PC-9 (cell line): ENCODE measurements at regions not wholly inside any gene's neighbourhood (a gene's known extent, or its start where the extent isn't known, plus 50 kb on each side); places are given as distances from the start of the nearest gene placed in this dataset.
A peak's percentile ranks its signal among the peaks of the same experiment; 100 is the strongest.

Experiments used
- BruUV-seq: library from RNA; stranded (reverse); fragments of 400-500 nt; replicated peaks from 2 replicates; lab custom pipeline; 2021; lab: Mats Ljungman, UMichigan
- CTCF ChIA-PET: fragments of 300-600 bp; sonication (Branson Sonifier 250); formaldehyde crosslinking; loops from one replicate; lab custom pipeline; 2022; ENCODE audit warnings: antibody characterized with exemption; lab: Charles Lee
- POLR2A ChIA-PET: fragments of 300-600 bp; sonication (Branson Sonifier 250); formaldehyde crosslinking; loops from one replicate; lab custom pipeline; 2022; ENCODE audit warnings: antibody characterized with exemption; ENCODE audit not compliant: unreplicated experiment; lab: Charles Lee
- DNase-seq, 2 experiments: peaks; one replicate each; pipeline versions ENCODE4 v3.0.0 to v3.0.0-alpha.2; 2015 to 2022; ENCODE audit warnings: mixed read lengths in 1 of 2
- H2AFZ ChIP-seq: fragments of 200-600 bp; sonication (generic); 2 replicates; pipeline ENCODE4 v1.8.1; 2017; ENCODE audit warnings: antibody characterized with exemption
- H3F3A ChIP-seq: fragments of 200-600 bp; sonication (generic); 2 replicates; pipeline ENCODE4 v1.8.1; 2017; ENCODE audit warnings: antibody characterized with exemption, mild to moderate bottlenecking, low read depth; ENCODE audit not compliant: insufficient read depth
- H3K27ac ChIP-seq: fragments of 200-600 bp; sonication (generic); 2 replicates; pipeline ENCODE4 v1.6.1; 2016; ENCODE audit warnings: mixed run types
- H3K27me3 ChIP-seq: fragments of 200-600 bp; sonication (generic); 2 replicates; pipeline ENCODE4 v1.6.1; 2016; ENCODE audit warnings: low read depth, mixed run types; ENCODE audit not compliant: insufficient read depth
- H3K36me3 ChIP-seq: fragments of 200-600 bp; sonication (generic); 2 replicates; pipeline ENCODE4 v1.6.1; 2016; ENCODE audit warnings: low read depth, mixed run types
- H3K4me1 ChIP-seq: fragments of 200-600 bp; sonication (generic); replicated peaks from 2 replicates; pipeline ENCODE4 v1.6.1; 2016; ENCODE audit warnings: mixed run types; ENCODE audit not compliant: insufficient read depth
- H3K4me2 ChIP-seq: fragments of 200-600 bp; sonication (generic); 2 replicates; pipeline ENCODE4 v1.6.1; 2017; ENCODE audit warnings: mixed run types
- H3K4me3 ChIP-seq: fragments of 200-600 bp; sonication (generic); 2 replicates; pipeline ENCODE4 v1.6.1; 2016; ENCODE audit warnings: mixed run types
- H3K79me2 ChIP-seq: fragments of 200-600 bp; sonication (generic); 2 replicates; pipeline ENCODE4 v1.6.1; 2017; ENCODE audit warnings: low read depth, mixed run types
- H3K9me2 ChIP-seq: fragments of 200-600 bp; sonication (generic); 2 replicates; pipeline ENCODE4 v1.8.1; 2017; ENCODE audit warnings: mild to moderate bottlenecking; ENCODE audit not compliant: insufficient read depth
- H3K9me3 ChIP-seq: fragments of 200-600 bp; sonication (generic); 2 replicates; pipeline ENCODE4 v1.8.1; 2016; ENCODE audit warnings: low read depth; ENCODE audit not compliant: insufficient read depth
- H4K20me1 ChIP-seq: fragments of 200-600 bp; sonication (generic); 2 replicates; pipeline ENCODE4 v1.8.1; 2017; ENCODE audit not compliant: insufficient read depth
- CTCF ChIP-seq: fragments of 200-600 bp; sonication (generic); conservative IDR thresholded peaks from 2 replicates; pipeline ENCODE4 v1.6.1; 2017; ENCODE audit warnings: mixed run types, antibody characterized with exemption, mild to moderate bottlenecking, moderate library complexity
- EZH2 ChIP-seq: fragments of 200-600 bp; sonication (generic); IDR thresholded peaks from 2 replicates; pipeline ENCODE4 v1.8.0; 2017; ENCODE audit warnings: antibody characterized with exemption, low read depth
- intact Hi-C: fragments of 100-400 bp; cut with micrococcal nuclease; formaldehyde crosslinking; loops from one replicate; pipeline ENCODE4 v1.10.0; 2022; ENCODE audit not compliant: unreplicated experiment

- no TSS peak for BruUV-seq
- Histone ChIP-seq H2AFZ (no peak overlapping the region), H3K4me1 (no peaks in the 10 kb centered on the region), H3K9me3 (no peaks in the 10 kb centered on the region), H3K9me2 (no peaks in the 10 kb centered on the region), H3K36me3 (no peaks in the 10 kb centered on the region), H3K4me3 (no peak overlapping the region), H3F3A (no peaks in the 10 kb centered on the region), H3K27ac (no peak overlapping the region), H3K4me2 (no peak overlapping the region), H3K27me3 (no peaks in the 10 kb centered on the region), H3K79me2 (no peaks in the 10 kb centered on the region), H4K20me1 (no peaks in the 10 kb centered on the region)
- TF ChIP-seq EZH2 (no peak), CTCF (peak; percentile 82)
- CTCF ChIA-PET: interaction anchor here (0.6 kb wide), 2 partner anchors 12 to 273 kb away, joined by 5 to 8 read pairs; no protein-coding TSS in a partner anchor
- intact Hi-C loops: no loop called here
- no peak for DNase-seq
- POLR2A ChIA-PET: no interaction called here
Observed at GRCh38 chr6:97437087-97437486, 154.1 kb upstream of the MMS22L start.

GRCh38 chr6:97438011-97438671 is 155.1 kb upstream of the MMS22L start:
- DNase-seq: no peak
- H3K4me1 ChIP-seq: no peaks in the 10 kb centered on the region
- H3K36me3 ChIP-seq: no peaks in the 10 kb centered on the region
- POLR2A ChIA-PET: no interaction called here
- H3F3A ChIP-seq: no peaks in the 10 kb centered on the region
- H3K9me2 ChIP-seq: no peaks in the 10 kb centered on the region
- H4K20me1 ChIP-seq: no peaks in the 10 kb centered on the region
- no peaks in the 10 kb centered on the region for H3K79me2 ChIP-seq
- H3K4me2 ChIP-seq: no peak overlapping the region
- no TSS peak for BruUV-seq
- no peak overlapping the region for H2AFZ ChIP-seq
- H3K27me3 ChIP-seq: no peaks in the 10 kb centered on the region
- H3K4me3 ChIP-seq: no peak overlapping the region
- no peaks in the 10 kb centered on the region for H3K9me3 ChIP-seq
- TF ChIP-seq EZH2: no peak
- no peak for TF ChIP-seq CTCF
- no peak overlapping the region for H3K27ac ChIP-seq
- CTCF ChIA-PET: no interaction called here
- intact Hi-C loops: no loop called here

GRCh38 chr6:97440590-97441176 is 157.7 kb upstream of the MMS22L start:
- no peak overlapping the region for H3K27ac ChIP-seq
- H3K79me2 ChIP-seq: no peaks in the 10 kb centered on the region
- CTCF ChIA-PET: interaction anchor here (0.7 kb wide), 1 partner anchor 528 kb away, joined by 3 read pairs; no protein-coding TSS in a partner anchor
- no peaks in the 10 kb centered on the region for H4K20me1 ChIP-seq
- no peak overlapping the region; the same call in 1 of the 2 replicates for H2AFZ ChIP-seq
- no peaks in the 10 kb centered on the region for H3K36me3 ChIP-seq
- H3K27me3 ChIP-seq: no peaks in the 10 kb centered on the region
- TF ChIP-seq EZH2 (no peak), CTCF (no peak)
- H3F3A ChIP-seq: no peaks in the 10 kb centered on the region
- no peaks in the 10 kb centered on the region for H3K4me1 ChIP-seq
- POLR2A ChIA-PET: no interaction called here
- intact Hi-C loops: no loop called here
- DNase-seq: no peak
- BruUV-seq: no TSS peak
- H3K4me2 ChIP-seq: no peak overlapping the region
- no peaks in the 10 kb centered on the region for H3K9me2 ChIP-seq
- no peak overlapping the region for H3K4me3 ChIP-seq
- H3K9me3 ChIP-seq: no peaks in the 10 kb centered on the region
